Mucosa of rectum (tissue), 2 donors: ENCODE measurements at regions not wholly inside any gene's neighbourhood (a gene's known extent, or its start where the extent isn't known, plus 50 kb on each side); places are given as distances from the start of the nearest gene placed in this dataset.
A peak's percentile ranks its signal among the peaks of the same experiment; 100 is the strongest.
"Not testable (repeated sequence)": the region's sequence is repeated elsewhere in the genome, so short reads cannot be mapped to it uniquely, and the experiment has no call there.

Experiments used
- H3K27ac ChIP-seq, 2 donors: one replicate each; pipeline ENCODE4 v1.7.0; 2013; ENCODE audit warnings: inconsistent platforms in 2 of 2, low read depth in 2 of 2, low read length in 2 of 2
- H3K27me3 ChIP-seq, 2 donors: one replicate each; pipeline ENCODE4 v1.7.0; 2013; ENCODE audit warnings: low read length in 2 of 2; ENCODE audit not compliant: control insufficient read depth in 2 of 2, insufficient read depth in 2 of 2
- H3K36me3 ChIP-seq, 2 donors: one replicate each; pipeline ENCODE4 v1.7.0; 2013; ENCODE audit warnings: low read length in 2 of 2; ENCODE audit not compliant: control insufficient read depth in 2 of 2, insufficient read depth in 2 of 2
- H3K4me1 ChIP-seq, 2 donors: one replicate each; pipeline ENCODE4 v1.7.0; 2013; ENCODE audit warnings: low read length in 2 of 2, mild to moderate bottlenecking in 1 of 2; ENCODE audit not compliant: control insufficient read depth in 2 of 2, insufficient read depth in 2 of 2
- H3K4me3 ChIP-seq, 2 donors: one replicate each; pipeline ENCODE4 v1.7.0; 2013; ENCODE audit warnings: low read length in 2 of 2
- H3K9ac ChIP-seq, 2 donors: one replicate each; pipeline ENCODE4 v1.7.0; 2013; ENCODE audit warnings: low read length in 2 of 2, low read depth in 1 of 2, mild to moderate bottlenecking in 1 of 2
- H3K9me3 ChIP-seq, 2 donors: one replicate each; pipeline ENCODE4 v1.7.0; 2013; ENCODE audit warnings: low read length in 2 of 2; ENCODE audit not compliant: control insufficient read depth in 2 of 2
- donor health status: healthy.
- donor health status: Normal muscosa, but diverticular disease.

GRCh38 chrX:65451663-65452062, 82.9 kb downstream of the LAS1L start:
- Histone ChIP-seq H3K27me3 (no peaks in the 10 kb centered on the region), H3K9me3 (no peaks in the 10 kb centered on the region), H3K9ac (no peak overlapping the region), H3K4me3 (no peak overlapping the region), H3K36me3 (no peaks in the 10 kb centered on the region), H3K4me1 (no peaks in the 10 kb centered on the region), H3K27ac (no peak overlapping the region)

- Histone ChIP-seq H3K27ac (no peak overlapping the region), H3K9ac (no peak overlapping the region), H3K36me3 (no peaks in the 10 kb centered on the region), H3K4me1 (no peaks in the 10 kb centered on the region), H3K4me3 (no peak overlapping the region), H3K9me3 (no peaks in the 10 kb centered on the region), H3K27me3 (no peaks in the 10 kb centered on the region)
Measured at GRCh38 chrX:65420154-65420553, 114.4 kb downstream of the LAS1L start.

DNA sequence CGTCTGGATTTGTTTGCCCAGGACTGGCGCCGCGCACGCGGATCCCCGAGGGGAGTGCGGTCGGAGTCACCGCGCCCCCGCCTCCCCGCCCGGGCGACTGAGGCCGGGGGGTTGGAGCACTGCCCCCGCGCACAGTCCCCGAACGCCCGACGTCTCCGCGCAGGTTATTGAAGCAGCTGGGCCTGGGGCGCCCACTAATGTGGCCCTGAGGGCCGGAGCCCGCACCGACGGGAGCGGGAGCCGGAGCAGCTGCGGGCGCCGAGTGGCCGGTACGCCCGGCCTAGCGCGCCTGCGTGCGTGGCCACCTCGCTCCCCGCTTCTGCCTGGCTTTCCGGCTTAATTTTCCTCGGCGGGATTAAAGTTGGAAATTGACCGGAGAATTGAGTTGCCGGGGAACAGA, 126.9 kb downstream of the LAS1L start:
- H3K9ac ChIP-seq, H3K36me3 ChIP-seq, H3K27ac ChIP-seq, H3K9me3 ChIP-seq, H3K4me1 ChIP-seq, H3K27me3 ChIP-seq: not testable (repeated sequence)
- peak overlapping the region in 1 of 2 donors; percentile 5 for H3K4me3 ChIP-seq

- H3K9me3 ChIP-seq = no peaks in the 10 kb centered on the region
- H3K27ac ChIP-seq = no peak overlapping the region
- peaks cover 1 to 5% of the 10 kb centered on the region in 2 donors for H3K27me3 ChIP-seq
- H3K9ac ChIP-seq = no peak overlapping the region
- no peaks in the 10 kb centered on the region for H3K4me1 ChIP-seq
- peak overlapping the region; percentile 5 to 31 for H3K4me3 ChIP-seq
- H3K36me3 ChIP-seq = no peaks in the 10 kb centered on the region
Measured at GRCh38 chrX:65407157-65407626, 127.4 kb downstream of the LAS1L start.

DNA sequence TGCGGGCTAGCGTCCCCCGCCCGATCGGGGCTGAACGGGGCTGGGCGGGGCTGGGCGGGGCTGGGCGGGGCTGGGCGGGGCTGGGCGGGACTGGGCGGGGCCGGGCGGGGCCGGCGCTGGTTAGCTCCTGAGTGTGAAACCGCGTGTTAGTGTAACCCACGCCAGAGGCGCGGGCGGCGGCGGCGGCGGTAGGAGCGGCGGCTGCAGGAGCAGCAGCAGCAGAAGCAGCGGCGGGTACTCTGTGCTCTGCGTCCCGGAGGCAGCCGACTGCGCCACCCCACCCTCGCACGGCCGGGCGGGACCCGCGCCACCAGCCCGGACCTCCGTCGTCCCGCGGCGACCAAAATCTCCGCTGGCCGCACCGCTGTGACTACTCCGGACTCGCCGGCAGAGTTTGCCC, 128.1 kb downstream of the LAS1L start:
- Histone ChIP-seq H3K4me1 (no peaks in the 10 kb centered on the region), H3K27me3 (peaks cover 1 to 5% of the 10 kb centered on the region in 2 donors), H3K27ac (no peak overlapping the region), H3K9me3 (no peaks in the 10 kb centered on the region), H3K36me3 (no peaks in the 10 kb centered on the region), H3K4me3 (peak overlapping the region in 1 of 2 donors; percentile 5), H3K9ac (no peak overlapping the region)

GRCh38 chrX:65392284-65392683, 142.3 kb downstream of the LAS1L start:
- H3K36me3 ChIP-seq = no peaks in the 10 kb centered on the region
- no peaks in the 10 kb centered on the region for H3K9me3 ChIP-seq
- no peak overlapping the region for H3K4me3 ChIP-seq
- no peak overlapping the region for H3K27ac ChIP-seq
- no peak overlapping the region for H3K9ac ChIP-seq
- H3K4me1 ChIP-seq = no peaks in the 10 kb centered on the region
- H3K27me3 ChIP-seq = no peaks in the 10 kb centered on the region

DNA sequence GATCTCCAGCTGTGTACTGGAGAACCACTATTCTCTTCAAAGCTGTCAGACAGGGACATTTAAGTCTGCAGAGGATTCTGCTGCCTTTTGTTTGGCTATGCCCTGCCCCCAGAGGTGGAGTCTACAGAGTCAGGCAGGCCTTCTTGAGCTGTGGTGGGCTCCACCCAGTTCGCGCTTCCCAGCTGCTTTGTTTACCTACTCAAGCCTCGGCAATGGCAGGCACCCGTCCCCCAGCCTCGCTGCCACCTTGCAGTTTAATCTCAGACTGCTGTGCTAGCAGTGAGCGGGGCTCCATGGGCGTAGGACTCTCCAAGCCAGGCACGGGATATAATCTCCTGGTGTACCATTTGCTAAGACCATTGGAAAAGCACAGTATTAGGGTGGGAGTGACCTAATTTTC, 145.5 kb downstream of the LAS1L start:
- H3K4me3 ChIP-seq, H3K27me3 ChIP-seq, H3K27ac ChIP-seq, H3K9me3 ChIP-seq, H3K4me1 ChIP-seq, H3K9ac ChIP-seq, H3K36me3 ChIP-seq: not testable (repeated sequence)
